HG02884 (cell line): ENCODE measurements at regions not wholly inside any gene's neighbourhood (a gene's known extent, or its start where the extent isn't known, plus 50 kb on each side); places are given as distances from the start of the nearest gene placed in this dataset.

Experiments
- ATAC-seq: cut with Tn5 transposase; IDR thresholded peaks from one replicate; pipeline ENCODE4 v1.9.1; 2021; ENCODE audit warnings: mild to moderate bottlenecking, moderate library complexity; ENCODE audit not compliant: unreplicated experiment

GRCh38 chr2:105626212-105626965 lies 118.3 kb upstream of the NCK2 start:
- ATAC-seq, result no peak

GRCh38 chr2:105625632-105626031 lies 119.1 kb upstream of the NCK2 start:
- no peak for ATAC-seq

DNA sequence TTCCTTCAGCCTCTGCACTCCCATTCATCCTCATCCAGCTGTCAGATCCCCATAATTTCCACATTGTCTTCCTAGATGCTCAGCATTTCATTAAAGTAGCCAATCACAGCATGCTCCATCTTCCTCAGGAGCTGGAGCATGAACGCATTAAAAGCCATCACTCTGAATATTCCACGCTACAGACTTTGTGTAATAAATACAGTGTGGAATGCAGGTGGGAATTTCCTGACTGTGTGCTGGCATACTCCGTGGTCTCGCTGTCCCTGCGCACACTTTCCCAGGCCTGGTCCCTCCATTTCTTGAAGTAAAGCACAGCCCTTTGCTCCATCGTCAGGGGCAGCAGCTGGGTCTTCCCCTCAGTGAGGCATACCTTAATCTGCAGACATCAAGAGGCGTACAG lies 123.7 kb upstream of the NCK2 start:
- ATAC-seq, result no peak

DNA sequence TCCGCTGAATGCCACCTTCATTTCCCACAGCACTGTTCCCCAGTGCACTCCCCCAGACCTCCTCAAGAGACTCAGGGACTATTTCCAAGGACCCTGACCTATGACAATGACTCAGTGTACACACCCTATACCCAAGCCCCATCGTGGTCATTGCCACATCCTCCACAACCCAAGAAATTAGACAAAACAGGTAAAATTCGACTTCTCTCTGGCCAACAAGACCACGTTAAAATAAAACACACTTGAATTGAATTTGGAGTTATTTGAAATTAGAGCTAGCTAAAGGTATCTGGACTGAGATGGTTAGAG lies 126.4 kb upstream of the NCK2 start:
- no peak for ATAC-seq

- no peak for ATAC-seq
These were observed 126.9 kb upstream of the NCK2 start for GRCh38 chr2:105617631-105618350.

- ATAC-seq, result no peak
These were observed 129.4 kb upstream of the NCK2 start for GRCh38 chr2:105615305-105615704.

DNA sequence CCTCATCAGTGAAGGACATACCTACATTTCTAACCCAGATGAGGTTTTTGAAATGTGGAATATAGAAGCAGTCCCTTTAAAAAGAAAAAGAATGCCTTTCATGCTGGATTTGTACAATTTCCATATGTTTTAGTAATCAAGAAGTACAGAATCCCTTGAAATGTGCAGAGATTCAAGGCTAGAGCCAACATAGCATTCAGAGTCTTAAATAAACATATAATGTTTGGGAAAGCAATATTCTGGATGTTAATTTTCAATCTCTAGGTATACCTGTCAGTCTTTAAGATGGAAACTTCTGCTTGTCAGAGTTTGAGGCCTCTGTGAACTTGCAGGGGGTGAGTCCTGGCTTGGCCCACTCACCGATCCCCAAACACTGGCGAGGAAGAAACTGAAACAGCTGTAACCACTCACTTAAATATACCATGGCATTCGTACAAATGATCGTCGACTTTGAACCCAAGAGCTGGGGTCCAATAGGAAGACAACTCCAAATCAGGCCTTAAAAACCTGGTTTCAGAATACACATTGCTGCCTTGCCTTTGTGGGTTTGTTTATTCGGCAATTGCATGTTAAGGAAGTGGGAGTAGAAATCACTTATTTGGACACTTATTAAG lies 132.8 kb upstream of the NCK2 start:
- no peak for ATAC-seq

GRCh38 chr2:105611333-105611637 lies 133.4 kb upstream of the NCK2 start:
- no peak for ATAC-seq

- ATAC-seq, result no peak
These were observed 134.0 kb upstream of the NCK2 start for GRCh38 chr2:105610576-105611332.

GRCh38 chr2:105609746-105610402 lies 134.8 kb upstream of the NCK2 start:
- ATAC-seq, result no peak

GRCh38 chr2:105607920-105608504 lies 136.7 kb upstream of the NCK2 start:
- no peak for ATAC-seq

- ATAC-seq, result no peak
These were observed 138.6 kb upstream of the NCK2 start for GRCh38 chr2:105606081-105606480.

- no peak for ATAC-seq
These were observed 139.8 kb upstream of the NCK2 start for GRCh38 chr2:105604938-105605337.

DNA sequence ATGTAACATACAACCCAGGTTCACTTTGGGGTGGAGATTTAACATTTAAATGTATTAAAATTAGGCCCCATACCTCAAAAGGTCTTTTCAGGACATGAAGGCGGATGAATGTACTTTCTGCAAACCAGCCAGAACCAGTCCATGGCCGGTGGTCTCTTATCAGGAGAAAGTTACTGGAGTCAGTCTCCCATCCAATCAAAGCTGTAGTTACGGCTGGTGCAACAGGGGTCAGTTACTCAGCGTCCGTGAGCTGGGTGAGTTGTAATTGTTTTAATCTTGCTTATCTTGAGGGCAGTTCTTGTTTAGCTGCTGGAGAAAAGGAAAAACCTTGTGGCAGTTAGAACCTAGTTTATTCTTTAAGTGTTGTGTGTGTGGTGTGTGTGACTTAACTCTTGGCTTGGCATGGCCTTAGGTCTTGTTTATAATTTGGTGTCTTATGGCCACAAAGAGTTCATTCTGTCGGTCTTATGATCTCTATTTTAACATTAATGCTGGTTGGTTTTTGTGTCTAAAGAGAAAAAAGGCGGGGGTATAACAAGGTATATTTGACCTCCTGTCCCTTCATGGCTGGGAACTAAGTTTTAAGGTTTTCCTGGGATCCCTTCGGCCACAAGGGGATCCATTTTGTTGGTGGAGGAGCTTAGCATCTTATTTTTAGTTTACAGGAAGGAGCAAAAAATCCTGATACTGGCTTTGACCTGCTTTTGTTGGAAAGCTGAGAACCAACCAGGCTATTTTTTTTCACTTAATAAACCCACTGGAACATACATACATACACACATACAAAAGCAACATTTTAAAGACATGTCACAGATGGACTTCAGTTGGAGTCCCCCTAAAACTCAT lies 143.5 kb upstream of the NCK2 start:
- ATAC-seq, result no peak

GRCh38 chr2:105600602-105600948 lies 144.1 kb upstream of the NCK2 start:
- no peak for ATAC-seq

- ATAC-seq, result no peak
These were observed 144.7 kb upstream of the NCK2 start for GRCh38 chr2:105600037-105600442.

DNA sequence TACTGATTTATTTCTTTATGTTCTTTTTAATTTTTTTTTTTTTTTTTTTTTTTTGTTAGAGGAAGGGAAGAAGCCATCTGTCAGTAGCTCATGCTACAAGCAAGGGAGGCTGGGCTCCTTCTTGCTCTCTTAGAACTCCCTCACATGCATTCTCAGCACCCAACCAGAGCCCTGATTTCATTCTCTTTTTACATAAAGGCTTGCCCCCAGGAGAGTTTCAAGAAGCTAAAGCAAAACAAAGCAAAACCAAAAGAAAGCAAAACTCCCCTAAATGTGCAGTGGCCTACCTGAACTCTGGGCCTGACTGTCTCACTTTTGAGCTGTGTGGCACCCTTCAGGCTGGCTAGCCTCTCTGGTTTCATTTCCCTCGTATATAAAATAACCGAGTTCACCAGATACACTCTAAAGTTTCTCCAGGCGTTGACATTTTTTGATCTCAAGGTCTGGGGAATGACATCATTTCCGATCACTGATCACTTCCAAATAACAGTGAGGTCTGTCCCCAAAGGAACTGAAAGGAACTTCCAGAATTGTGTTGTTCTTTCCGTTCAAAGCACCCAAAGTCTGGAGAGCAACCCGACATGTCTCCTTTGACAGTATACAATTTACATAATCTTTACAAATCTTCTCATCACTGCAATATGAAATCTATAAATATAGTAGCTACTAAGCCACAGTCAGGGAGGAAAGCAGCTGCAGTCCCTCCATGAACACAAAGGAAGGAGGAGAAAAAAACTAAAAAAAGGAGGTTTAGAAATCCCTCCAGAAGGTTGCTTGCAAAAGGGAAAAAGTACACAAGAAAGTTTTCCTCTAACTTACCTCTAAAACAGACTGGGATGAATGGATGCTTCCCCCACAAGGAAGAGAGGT lies 145.6 kb upstream of the NCK2 start:
- ATAC-seq, result no peak

GRCh38 chr2:105597806-105598803 lies 146.6 kb upstream of the NCK2 start:
- no peak for ATAC-seq
